WTC11 (cell line): ENCODE measurements at regions not wholly inside any gene's neighbourhood (a gene's known extent, or its start where the extent isn't known, plus 50 kb on each side); places are given as distances from the start of the nearest gene placed in this dataset.

Experiments used
- CTCF ChIP-seq: fragments of 200-600 bp; IDR thresholded peaks from 2 replicates; pipeline ENCODE4 v1.8.0; 2022; ENCODE audit warnings: antibody characterized with exemption
- E2F1 ChIP-seq: sonication (generic); formaldehyde crosslinking; IDR thresholded peaks from 2 replicates; pipeline ENCODE4 v1.8.0; 2022; ENCODE audit warnings: mild to moderate bottlenecking, missing genetic modification reagents
- E2F5 ChIP-seq: sonication (generic); formaldehyde crosslinking; IDR thresholded peaks from 2 replicates; pipeline ENCODE4 v1.8.1; 2022; ENCODE audit warnings: mild to moderate bottlenecking, moderate library complexity, missing genetic modification reagents
- ELF4 ChIP-seq: sonication (generic); formaldehyde crosslinking; IDR thresholded peaks from 2 replicates; pipeline ENCODE4 v1.8.1; 2022; ENCODE audit warnings: low read depth, mild to moderate bottlenecking, moderate library complexity, missing genetic modification reagents
- GRHL2 ChIP-seq: fragments of 250-450 bp; sonication (Bioruptor Pico); IDR thresholded peaks from 2 replicates; pipeline ENCODE4 v1.8.0; 2022; ENCODE audit warnings: mild to moderate bottlenecking, moderate library complexity; ENCODE audit not compliant: insufficient replicate concordance, severe bottlenecking
- SMAD3 ChIP-seq: sonication (generic); formaldehyde crosslinking; IDR thresholded peaks from 2 replicates; pipeline ENCODE4 v1.8.0; 2022; ENCODE audit warnings: missing genetic modification reagents, mild to moderate bottlenecking, borderline replicate concordance
- ZBTB21 ChIP-seq: sonication (generic); formaldehyde crosslinking; IDR thresholded peaks from 2 replicates; pipeline ENCODE4 v1.8.1; 2023; ENCODE audit warnings: mild to moderate bottlenecking, missing genetic modification reagents, borderline replicate concordance
- ZNF121 ChIP-seq: sonication (generic); formaldehyde crosslinking; IDR thresholded peaks from 2 replicates; pipeline ENCODE4 v1.8.0; 2023; ENCODE audit warnings: missing genetic modification reagents
- ZNF317 ChIP-seq: sonication (generic); formaldehyde crosslinking; IDR thresholded peaks from 2 replicates; pipeline ENCODE4 v1.8.1; 2023; ENCODE audit warnings: low read depth, mild to moderate bottlenecking, moderate library complexity, missing genetic modification reagents, borderline replicate concordance

- TF ChIP-seq CTCF (no peak), ZNF121 (CRISPR knock-in tag) (no peak), E2F1 (no peak), E2F5 (CRISPR knock-in tag) (no peak), ELF4 (CRISPR knock-in tag) (no peak), SMAD3 (CRISPR knock-in tag) (no peak), ZNF317 (no peak), ZBTB21 (no peak), GRHL2 (CRISPR knock-in tag) (no peak)
Observed at GRCh38 chr6:130620338-130620781, 206.8 kb upstream of the SMLR1 start.
